ENCODE measurements at regions not wholly inside any gene's neighbourhood (a gene's known extent, or its start where the extent isn't known, plus 50 kb on each side); places are given as distances from the start of the nearest gene placed in this dataset.
"Not testable (repeated sequence)": the region's sequence is repeated elsewhere in the genome, so short reads cannot be mapped to it uniquely, and the experiment has no call there.

DNA sequence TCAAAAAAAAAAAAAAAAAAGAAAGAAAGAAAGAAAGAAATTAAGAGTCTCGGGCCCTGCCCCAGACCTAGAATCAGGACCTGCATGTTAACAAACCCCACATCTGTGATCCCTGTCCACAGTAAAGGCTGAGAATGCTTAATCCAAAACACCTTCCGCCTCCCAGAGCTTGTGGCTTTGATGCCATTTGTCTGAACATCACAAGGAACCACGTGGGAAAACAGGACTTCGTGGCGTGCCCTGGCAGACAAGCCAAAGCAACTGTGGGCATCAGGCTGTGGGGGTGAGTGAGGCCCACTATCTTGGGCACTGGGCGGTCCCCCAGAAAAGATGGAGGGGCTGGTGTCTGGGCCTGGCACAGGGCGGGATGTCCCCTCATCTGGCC, 173.4 kb upstream of the CIBAR2 start:
- intact Hi-C loops (cut with DNase I; ENCODE audit: low total_unique reads): no loop called here
- H3K27ac ChIP-seq: no peak overlapping the region
- no peak for TF ChIP-seq POLR2A (IDR thresholded peaks at IDR 0.05)
- TF ChIP-seq, protein P1, sequence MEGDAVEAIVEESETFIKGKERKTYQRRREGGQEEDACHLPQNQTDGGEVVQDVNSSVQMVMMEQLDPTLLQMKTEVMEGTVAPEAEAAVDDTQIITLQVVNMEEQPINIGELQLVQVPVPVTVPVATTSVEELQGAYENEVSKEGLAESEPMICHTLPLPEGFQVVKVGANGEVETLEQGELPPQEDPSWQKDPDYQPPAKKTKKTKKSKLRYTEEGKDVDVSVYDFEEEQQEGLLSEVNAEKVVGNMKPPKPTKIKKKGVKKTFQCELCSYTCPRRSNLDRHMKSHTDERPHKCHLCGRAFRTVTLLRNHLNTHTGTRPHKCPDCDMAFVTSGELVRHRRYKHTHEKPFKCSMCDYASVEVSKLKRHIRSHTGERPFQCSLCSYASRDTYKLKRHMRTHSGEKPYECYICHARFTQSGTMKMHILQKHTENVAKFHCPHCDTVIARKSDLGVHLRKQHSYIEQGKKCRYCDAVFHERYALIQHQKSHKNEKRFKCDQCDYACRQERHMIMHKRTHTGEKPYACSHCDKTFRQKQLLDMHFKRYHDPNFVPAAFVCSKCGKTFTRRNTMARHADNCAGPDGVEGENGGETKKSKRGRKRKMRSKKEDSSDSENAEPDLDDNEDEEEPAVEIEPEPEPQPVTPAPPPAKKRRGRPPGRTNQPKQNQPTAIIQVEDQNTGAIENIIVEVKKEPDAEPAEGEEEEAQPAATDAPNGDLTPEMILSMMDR (IDR thresholded peaks at IDR 0.05): no peak

DNA sequence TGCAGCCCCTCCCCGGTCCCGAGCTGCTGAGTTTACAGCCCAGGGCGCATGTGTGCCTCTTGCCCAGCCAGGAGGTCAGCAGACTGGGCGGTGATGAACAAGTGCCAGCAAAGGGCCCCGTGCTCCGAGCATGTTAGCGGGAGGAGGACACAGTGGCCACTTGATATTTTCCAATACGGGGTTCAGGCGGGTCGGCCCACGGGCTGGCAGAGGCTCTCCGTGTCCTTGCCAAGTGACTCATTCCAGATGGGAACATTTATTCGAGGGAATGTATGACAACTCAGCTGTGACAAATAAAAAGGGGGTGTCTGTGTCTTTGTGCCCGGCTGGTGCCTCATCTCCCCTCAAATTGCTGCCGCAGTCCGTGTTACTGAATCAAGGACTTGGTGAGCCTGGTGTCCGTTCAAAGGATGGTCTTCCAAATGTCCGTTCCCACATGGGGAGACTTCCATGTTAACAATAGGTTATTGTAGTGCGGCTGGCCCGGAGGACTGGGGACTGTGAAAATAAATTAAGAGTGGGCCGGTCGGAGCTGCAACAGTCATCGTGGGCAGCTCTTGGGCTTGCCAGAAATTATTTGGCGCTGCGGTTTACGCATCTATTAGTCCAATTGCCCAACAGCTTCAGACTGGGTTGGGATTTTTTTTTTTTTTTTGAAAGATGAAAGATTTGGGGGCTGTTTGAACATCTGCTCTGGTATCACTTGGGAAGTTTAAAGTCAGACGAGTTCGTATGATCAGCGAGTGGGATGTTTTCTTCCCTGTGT, 174.0 kb upstream of the CIBAR2 start:
- Histone ChIP-seq H3K9me3 (no peaks in the 10 kb centered on the region), H3K4me3 (no peak overlapping the region), H3K4me1 (peaks cover 0 to 5% of the 10 kb centered on the region in 2 donors), H3K36me3 (no peaks in the 10 kb centered on the region), H3K27me3 (no peaks in the 10 kb centered on the region), H3K27ac (no peak overlapping the region)
- intact Hi-C loops (cut with DNase I; ENCODE audit: low total_unique reads): no loop called here
- DNase-seq: peak; percentile 46 to 58
- no peak for TF ChIP-seq POLR2A (IDR thresholded peaks at IDR 0.05)
- TF ChIP-seq, protein P1 (IDR thresholded peaks at IDR 0.05): no peak

More for the DNA sequence above, 173.4 kb upstream of the CIBAR2 start:
- H3K36me3 ChIP-seq: no peaks in the 10 kb centered on the region
- peaks cover 0 to 5% of the 10 kb centered on the region in 2 donors for H3K4me1 ChIP-seq
- no peak overlapping the region for H3K4me3 ChIP-seq
- H3K9me3 ChIP-seq: no peaks in the 10 kb centered on the region
- DNase-seq: no peak
- no peaks in the 10 kb centered on the region for H3K27me3 ChIP-seq

DNA sequence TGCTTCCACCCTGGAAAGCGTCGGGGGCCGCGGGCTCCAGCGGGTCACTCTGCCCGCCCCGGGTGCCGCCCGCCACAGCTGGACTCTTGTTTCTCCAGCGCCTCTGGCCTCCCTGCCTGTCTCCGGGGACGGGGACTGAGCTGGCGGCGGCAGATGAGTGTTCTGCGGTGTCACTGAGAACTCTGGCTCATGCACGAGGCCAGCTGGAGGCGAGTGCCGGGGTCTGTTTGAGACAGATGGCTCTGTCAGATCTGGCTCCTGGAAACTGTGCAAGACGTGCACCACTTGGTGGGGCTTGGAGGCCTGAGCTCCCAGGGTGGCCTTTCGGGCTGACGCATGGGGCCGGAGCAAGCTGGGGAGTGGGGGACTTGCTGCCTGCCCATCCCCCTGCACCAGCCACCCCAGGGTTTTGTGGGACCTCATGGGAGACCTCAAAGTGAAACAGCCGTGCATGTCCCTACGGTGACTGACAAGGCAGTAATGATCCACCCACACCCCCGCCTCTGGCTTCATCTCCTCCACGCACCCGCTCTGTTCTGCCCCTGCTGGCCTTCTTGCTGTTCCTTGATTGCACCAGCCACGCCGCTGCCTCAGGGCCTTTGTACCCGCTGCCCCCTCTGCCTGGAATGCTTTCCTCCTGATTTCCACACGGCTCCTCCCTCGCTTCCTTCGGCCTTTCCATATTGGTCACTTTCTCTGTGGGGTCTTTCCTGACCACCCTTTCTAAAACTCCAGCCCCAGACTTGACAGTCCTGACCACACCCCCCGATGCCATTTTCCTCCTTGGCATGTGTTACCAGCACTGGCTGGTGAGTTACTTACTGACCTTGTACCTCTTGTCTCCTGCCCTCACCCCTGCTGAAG, 174.9 kb upstream of the CIBAR2 start:
- intact Hi-C loops (cut with DNase I; ENCODE audit: low total_unique reads): no loop called here
- H3K4me3 ChIP-seq: no peak overlapping the region
- TF ChIP-seq, protein P1 (IDR thresholded peaks at IDR 0.05): no peak
- TF ChIP-seq POLR2A (IDR thresholded peaks at IDR 0.05): no peak

GRCh38 chr16:85287815-85288109, 175.5 kb upstream of the CIBAR2 start:
- H3K9me3 ChIP-seq; intact Hi-C loops (cut with DNase I; ENCODE audit: low total_unique reads); H3K27ac ChIP-seq; H3K27me3 ChIP-seq; H3K4me1 ChIP-seq; DNase-seq; H3K36me3 ChIP-seq; H3K4me3 ChIP-seq: not testable (repeated sequence)

More for the DNA sequence above, 174.9 kb upstream of the CIBAR2 start:
- no peaks in the 10 kb centered on the region for H3K27me3 ChIP-seq
- H3K27ac ChIP-seq: no peak overlapping the region
- H3K36me3 ChIP-seq: no peaks in the 10 kb centered on the region
- no peaks in the 10 kb centered on the region for H3K9me3 ChIP-seq
- H3K4me1 ChIP-seq: peaks cover 0 to 5% of the 10 kb centered on the region in 2 donors
- DNase-seq: no peak

- intact Hi-C loops (cut with DNase I; ENCODE audit: low total_unique reads): no loop called here
- TF ChIP-seq POLR2A (IDR thresholded peaks at IDR 0.05): no peak
- TF ChIP-seq, protein P1 (IDR thresholded peaks at IDR 0.05): no peak
- DNase-seq: no peak
- Histone ChIP-seq H3K36me3 (no peaks in the 10 kb centered on the region), H3K27ac (no peak overlapping the region), H3K27me3 (no peaks in the 10 kb centered on the region), H3K4me3 (no peak overlapping the region), H3K9me3 (no peaks in the 10 kb centered on the region), H3K4me1 (peaks cover 0 to 5% of the 10 kb centered on the region in 2 donors)
Measured at GRCh38 chr16:85288341-85288868, 176.1 kb upstream of the CIBAR2 start.

Measured in uterus (tissue), 3 donors.